ENCODE measurements at regions not wholly inside any gene's neighbourhood (a gene's known extent, or its start where the extent isn't known, plus 50 kb on each side); places are given as distances from the start of the nearest gene placed in this dataset.
"Not testable (repeated sequence)": the region's sequence is repeated elsewhere in the genome, so short reads cannot be mapped to it uniquely, and the experiment has no call there.

- not testable (repeated sequence) for TF ChIP-seq POLR2A, CTCF (IDR thresholded peaks at IDR 0.05)
Measured at GRCh38 chr16:29130901-29131851, 146.3 kb downstream of the LAT start.

Measured in thyroid gland (tissue), 4 donors.